IMR-90 (cell line): ENCODE measurements at regions not wholly inside any gene's neighbourhood (a gene's known extent, or its start where the extent isn't known, plus 50 kb on each side); places are given as distances from the start of the nearest gene placed in this dataset.

Source experiments
- ATAC-seq: fragments of 200-7000 bp; cut with Tn5 transposase; 2 replicates; pipeline ENCODE4 v1.9.1; 2020; ENCODE audit warnings: low read depth, mild to moderate bottlenecking, moderate library complexity
- BruUV-seq: library from RNA; stranded (reverse); fragments of 400-500 nt; replicated peaks from 2 replicates; lab custom pipeline; 2021; lab: Mats Ljungman, UMichigan
- CTCF ChIA-PET: fragments of 300-600 bp; formaldehyde crosslinking; extraction: SDS; loops from one replicate; lab custom pipeline; 2021; ENCODE audit warnings: antibody characterized with exemption; lab: Yijun Ruan, JAX
- POLR2A ChIA-PET: fragments of 300-600 bp; sonication (Branson Sonifier 250); formaldehyde crosslinking; loops from one replicate; lab custom pipeline; 2022; ENCODE audit warnings: antibody characterized with exemption; ENCODE audit not compliant: unreplicated experiment; lab: Charles Lee
- DNase-seq: peaks from one replicate; pipeline ENCODE4 v3.0.0; 2013
- H2AFZ ChIP-seq: replicated peaks from 2 replicates; pipeline ENCODE3; 2013; ENCODE audit warnings: low read length, mild to moderate bottlenecking; ENCODE audit not compliant: poor library complexity
- H2AK5ac ChIP-seq: 2 replicates; pipeline ENCODE4 v1.6.1; 2013; ENCODE audit warnings: low read depth, low read length, inconsistent platforms
- H2AK9ac ChIP-seq: replicated peaks from 2 replicates; pipeline ENCODE3; 2013; ENCODE audit warnings: mild to moderate bottlenecking, low read depth, low read length, moderate library complexity; ENCODE audit not compliant: poor library complexity
- H2BK120ac ChIP-seq: 2 replicates; pipeline ENCODE4 v1.6.1; 2013; ENCODE audit warnings: low read depth, low read length, inconsistent platforms
- H2BK15ac ChIP-seq: 3 replicates; pipeline ENCODE4 v1.6.1; 2013; ENCODE audit warnings: low read depth, low read length, inconsistent platforms
- H2BK20ac ChIP-seq: 2 replicates; pipeline ENCODE4 v1.6.1; 2013; ENCODE audit warnings: low read depth, mild to moderate bottlenecking, inconsistent platforms, low read length, moderate library complexity
- H2BK5ac ChIP-seq: 2 replicates; pipeline ENCODE4 v1.6.1; 2013; ENCODE audit warnings: mild to moderate bottlenecking, low read depth, low read length, inconsistent platforms; ENCODE audit not compliant: poor library complexity, severe bottlenecking
- H3K14ac ChIP-seq: replicated peaks from 2 replicates; pipeline ENCODE4 v1.6.1; 2013; ENCODE audit warnings: low read depth, low read length, inconsistent platforms
- H3K18ac ChIP-seq: 2 replicates; pipeline ENCODE4 v1.6.1; 2013; ENCODE audit warnings: low read depth, low read length, control low read depth
- H3K23ac ChIP-seq: 2 replicates; pipeline ENCODE4 v1.6.1; 2013; ENCODE audit warnings: low read depth, low read length, inconsistent platforms
- H3K27ac ChIP-seq: 2 replicates; pipeline ENCODE4 v1.5.1; 2013; ENCODE audit warnings: mild to moderate bottlenecking, control low read depth, low read length; ENCODE audit not compliant: insufficient read depth
- H3K27me3 ChIP-seq: 2 replicates; pipeline ENCODE4 v1.6.1; 2013; ENCODE audit warnings: low read length; ENCODE audit not compliant: control insufficient read depth, insufficient read depth
- H3K36me3 ChIP-seq: 2 replicates; pipeline ENCODE4 v1.6.1; 2013; ENCODE audit warnings: low read length, mixed read lengths; ENCODE audit not compliant: control insufficient read depth, insufficient read depth
- H3K4ac ChIP-seq: 2 replicates; pipeline ENCODE4 v1.6.1; 2013; ENCODE audit warnings: low read depth, low read length, inconsistent platforms
- H3K4me1 ChIP-seq: 2 replicates; pipeline ENCODE4 v1.6.1; 2013; ENCODE audit warnings: low read length, mixed read lengths; ENCODE audit not compliant: control insufficient read depth, insufficient read depth
- H3K4me2 ChIP-seq: 2 replicates; pipeline ENCODE4 v1.6.1; 2013; ENCODE audit warnings: low read depth, mild to moderate bottlenecking, control low read depth, low read length, moderate library complexity
- H3K4me3 ChIP-seq: 2 replicates; pipeline ENCODE4 v1.5.1; 2013; ENCODE audit warnings: low read depth, mild to moderate bottlenecking, control low read depth, low read length, moderate library complexity; ENCODE audit not compliant: insufficient read depth
- H3K56ac ChIP-seq: 2 replicates; pipeline ENCODE4 v1.6.1; 2013; ENCODE audit warnings: low read length, inconsistent platforms; ENCODE audit not compliant: insufficient read depth; ENCODE audit errors: extremely low read depth
- H3K79me1 ChIP-seq, 2 experiments: 2 replicates each; pipeline ENCODE4 v1.6.1; 2013; ENCODE audit warnings: low read length in 2 of 2, inconsistent platforms in 1 of 2, low read depth in 1 of 2
- H3K9ac ChIP-seq: 2 replicates; pipeline ENCODE4 v1.6.1; 2013; ENCODE audit warnings: low read depth, low read length, control low read depth
- H3K9me1 ChIP-seq: 2 replicates; pipeline ENCODE4 v1.6.1; 2013; ENCODE audit warnings: low read length, inconsistent platforms; ENCODE audit not compliant: insufficient read depth
- H3K9me3 ChIP-seq: 2 replicates; pipeline ENCODE4 v1.6.1; 2013; ENCODE audit warnings: low read length; ENCODE audit not compliant: control insufficient read depth, insufficient read depth
- H4K20me1 ChIP-seq: 2 replicates; pipeline ENCODE4 v1.6.1; 2013; ENCODE audit warnings: low read length, inconsistent platforms; ENCODE audit not compliant: insufficient read depth
- H4K5ac ChIP-seq: 2 replicates; pipeline ENCODE4 v1.6.1; 2013; ENCODE audit warnings: mild to moderate bottlenecking, low read depth, low read length, control low read depth
- H4K8ac ChIP-seq, 2 experiments: 2 replicates each; pipeline ENCODE4 v1.6.1; 2013; ENCODE audit warnings: low read depth in 2 of 2, low read length in 2 of 2, control low read depth in 1 of 2, inconsistent platforms in 1 of 2
- H4K91ac ChIP-seq: 2 replicates; pipeline ENCODE4 v1.6.1; 2013; ENCODE audit warnings: low read depth, low read length, inconsistent platforms; ENCODE audit not compliant: insufficient read depth
- CEBPB ChIP-seq: IDR thresholded peaks from 2 replicates; pipeline ENCODE4 v1.6.1; 2012; ENCODE audit warnings: low read depth, low read length, improper control_type of control experiment
- WGBS, 2 experiments: methylation state at CpG; one replicate each; pipeline versions ENCODE4 v1.1.5 to v1.1.7; 2013; ENCODE audit warnings: missing lambda C conversion rate in 2 of 2; ENCODE audit not compliant: insufficient read length in 1 of 2; ENCODE audit errors: extremely low coverage in 2 of 2; 5-methylcytosine and 5-hydroxymethylcytosine counted together
- dilution Hi-C: fragments of 300-500 bp; cut with HindIII; formaldehyde crosslinking; loops from one replicate; pipeline ENCODE4 v1.14.3; 2018; ENCODE audit warnings: low sequenced_read_pairs; ENCODE audit not compliant: unreplicated experiment
- in situ Hi-C: fragments of 300-500 bp; cut with MboI; formaldehyde crosslinking; loops from 3 replicates; pipeline ENCODE4 v1.14.3; 2019; ENCODE audit warnings: low sequenced_read_pairs, inconsistent platforms, mixed read lengths
- intact Hi-C: fragments of 100-400 bp; cut with micrococcal nuclease; formaldehyde crosslinking; loops from 2 replicates; pipeline ENCODE4 v1.10.0; 2022
- TF ChIP-seq, protein P1 (sequence below): fragments of 150-350 bp; IDR thresholded peaks from 2 replicates; pipeline ENCODE4 v1.6.1; 2017; ENCODE audit warnings: mild to moderate bottlenecking, antibody characterized with exemption, low read length, low read depth

DNA sequence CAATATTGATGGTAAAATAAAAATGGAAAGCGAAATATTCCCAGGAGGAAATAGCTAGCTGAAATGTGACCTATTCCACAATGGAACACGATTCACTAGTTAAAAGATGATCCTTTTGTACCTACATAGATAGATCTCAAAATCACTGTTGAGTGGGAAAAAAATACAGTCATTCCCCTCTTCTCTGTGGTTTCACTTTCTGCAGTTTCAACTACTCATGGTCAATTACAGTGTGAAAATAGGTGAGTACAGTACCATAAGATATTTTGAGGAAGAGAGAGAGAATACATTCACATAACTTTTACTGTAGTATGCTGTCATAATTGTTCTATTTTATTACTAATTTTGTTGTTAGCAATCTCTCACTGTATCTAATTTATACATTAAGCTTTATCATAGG lies 56.0 kb upstream of the COL13A1 start:
- Histone ChIP-seq H3K14ac (no peak overlapping the region), H3K79me1 (no peaks in the 10 kb centered on the region), H3K27me3 (peaks cover 3% of the 10 kb centered on the region; the same call in 1 of the 2 replicates), H3K36me3 (no peaks in the 10 kb centered on the region), H2BK20ac (no peak overlapping the region), H2AK5ac (no peak overlapping the region), H3K9me1 (no peaks in the 10 kb centered on the region; the same call in 1 of the 2 replicates), H3K56ac (no peak overlapping the region), H3K4me2 (no peak overlapping the region), H2AFZ (no peak overlapping the region), H2BK120ac (no peak overlapping the region), H3K9me3 (no peaks in the 10 kb centered on the region), H2BK5ac (no peak overlapping the region), H3K4me1 (peaks cover 15% of the 10 kb centered on the region), H3K27ac (no peak overlapping the region), H3K4me3 (no peak overlapping the region), H2BK15ac (no peak overlapping the region), H3K9ac (no peak overlapping the region), H4K20me1 (no peaks in the 10 kb centered on the region), H4K8ac (no peak overlapping the region), H3K18ac (no peak overlapping the region), H4K91ac (no peak overlapping the region), H4K5ac (no peak overlapping the region), H3K23ac (no peak overlapping the region), H2AK9ac (no peak overlapping the region), H3K4ac (no peak overlapping the region)
- POLR2A ChIA-PET = no interaction called here
- in situ Hi-C loops (no loop called here), dilution Hi-C loops (no loop called here), intact Hi-C loops (no loop called here)
- CTCF ChIA-PET = no interaction called here
- TF ChIP-seq, protein P1, sequence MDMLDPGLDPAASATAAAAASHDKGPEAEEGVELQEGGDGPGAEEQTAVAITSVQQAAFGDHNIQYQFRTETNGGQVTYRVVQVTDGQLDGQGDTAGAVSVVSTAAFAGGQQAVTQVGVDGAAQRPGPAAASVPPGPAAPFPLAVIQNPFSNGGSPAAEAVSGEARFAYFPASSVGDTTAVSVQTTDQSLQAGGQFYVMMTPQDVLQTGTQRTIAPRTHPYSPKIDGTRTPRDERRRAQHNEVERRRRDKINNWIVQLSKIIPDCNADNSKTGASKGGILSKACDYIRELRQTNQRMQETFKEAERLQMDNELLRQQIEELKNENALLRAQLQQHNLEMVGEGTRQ = no peak
- no peak for TF ChIP-seq CEBPB
- ATAC-seq (no peak), DNase-seq (no peak)
- BruUV-seq = no TSS peak
- no CpG with 5 or more reads among the region's 2 CpGs for WGBS, 2 experiments
